Upper lobe of left lung (tissue), 6 donors: ENCODE measurements at regions not wholly inside any gene's neighbourhood (a gene's known extent, or its start where the extent isn't known, plus 50 kb on each side); places are given as distances from the start of the nearest gene placed in this dataset.

Experiments
- ATAC-seq, 2 donors: fragments of 200-7000 bp; cut with Tn5 transposase; one replicate each; pipeline ENCODE4 v1.9.1; 2022; ENCODE audit warnings: mild to moderate bottlenecking in 2 of 2, moderate library complexity in 2 of 2; ENCODE audit not compliant: low FRiP score in 2 of 2
- DNase-seq, 2 donors: peaks; one replicate each; pipeline ENCODE4 v3.0.0-alpha.2; 2019 to 2020
- H3K27ac ChIP-seq, 4 donors: fragments of 200-600 bp; sonication (generic); one replicate each; pipeline ENCODE4 v1.5.1; 2016 to 2019
- H3K27me3 ChIP-seq, 4 donors: fragments of 200-600 bp; sonication (generic); one replicate each; pipeline ENCODE4 v1.5.1; 2017 to 2019
- H3K36me3 ChIP-seq, 4 donors: fragments of 200-600 bp; sonication (generic); one replicate each; pipeline ENCODE4 v1.5.1; 2016 to 2019
- H3K4me1 ChIP-seq, 4 donors: fragments of 200-600 bp; sonication (generic); one replicate each; pipeline ENCODE4 v1.5.1; 2018 to 2019
- H3K4me3 ChIP-seq, 4 donors: fragments of 200-600 bp; sonication (generic); one replicate each; pipeline ENCODE4 v1.5.1; 2017 to 2019; ENCODE audit warnings: mild to moderate bottlenecking in 2 of 4, moderate library complexity in 1 of 4
- H3K9me3 ChIP-seq, 4 donors: fragments of 200-600 bp; sonication (generic); one replicate each; pipeline ENCODE4 v1.5.1; 2018 to 2019
- EP300 ChIP-seq, 4 donors: sonication (generic); formaldehyde crosslinking; IDR thresholded peaks; one replicate each; pipeline ENCODE4 v1.5.1; 2017; ENCODE audit warnings: antibody characterized with exemption in 4 of 4, control low read depth in 2 of 4
- POLR2A ChIP-seq, 4 donors: fragments of 450-650 bp; IDR thresholded peaks; one replicate each; pipeline ENCODE4 v1.5.1; 2016 to 2017; ENCODE audit warnings: antibody characterized with exemption in 4 of 4, mild to moderate bottlenecking in 2 of 4
- POLR2AphosphoS5 ChIP-seq, 2 donors: sonication (generic); formaldehyde crosslinking; IDR thresholded peaks; one replicate each; pipeline ENCODE4 v1.5.1; 2017; ENCODE audit warnings: antibody characterized with exemption in 2 of 2
- WGBS, 2 donors: methylation state at CpG; one replicate each; pipeline ENCODE4 v1.1.5; 2017 to 2018; 5-methylcytosine and 5-hydroxymethylcytosine counted together
- TF ChIP-seq, protein P1 (sequence below), 6 experiments: fragments of 450-650 bp in 4 of 6; fragments of 200-600 bp in 2 of 6; sonication (generic) in 2 of 6; IDR thresholded peaks; one replicate each; pipeline ENCODE4 v1.5.1; 2016 to 2019; ENCODE audit warnings: antibody characterized with exemption in 6 of 6
- donor health status: DM: no; HTN: no; CAD: no; lungs with moderate emphysema.
- donor health status: DM: no; HTN: yes; CAD: no; lungs with severe emphysema.

DNA sequence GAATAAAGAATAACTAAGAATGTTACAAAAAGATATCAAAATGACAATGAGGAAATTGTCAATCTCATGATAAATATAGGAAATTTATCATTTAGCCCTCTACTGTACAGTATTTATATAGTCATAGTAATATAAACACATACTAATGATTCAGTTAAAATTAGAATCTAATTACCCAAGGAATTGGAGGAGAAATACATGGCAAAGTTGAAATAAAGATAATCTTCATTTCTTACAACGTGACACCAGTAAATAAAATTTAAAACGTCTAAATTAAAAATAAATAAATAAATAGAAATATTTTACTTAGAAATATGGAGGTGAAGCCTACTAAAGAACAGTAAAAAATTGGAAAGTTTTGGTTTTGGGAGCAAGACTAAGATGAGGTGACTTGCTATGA, 2163.1 kb upstream of the PCDH20 start:
- Histone ChIP-seq H3K4me3 (no peak overlapping the region), H3K27me3 (no peaks in the 10 kb centered on the region), H3K27ac (no peak overlapping the region), H3K4me1 (no peaks in the 10 kb centered on the region), H3K9me3 (peaks cover 0 to 14% (median 0%) of the 10 kb centered on the region in 4 donors), H3K36me3 (no peaks in the 10 kb centered on the region)
- TF ChIP-seq, protein P1, sequence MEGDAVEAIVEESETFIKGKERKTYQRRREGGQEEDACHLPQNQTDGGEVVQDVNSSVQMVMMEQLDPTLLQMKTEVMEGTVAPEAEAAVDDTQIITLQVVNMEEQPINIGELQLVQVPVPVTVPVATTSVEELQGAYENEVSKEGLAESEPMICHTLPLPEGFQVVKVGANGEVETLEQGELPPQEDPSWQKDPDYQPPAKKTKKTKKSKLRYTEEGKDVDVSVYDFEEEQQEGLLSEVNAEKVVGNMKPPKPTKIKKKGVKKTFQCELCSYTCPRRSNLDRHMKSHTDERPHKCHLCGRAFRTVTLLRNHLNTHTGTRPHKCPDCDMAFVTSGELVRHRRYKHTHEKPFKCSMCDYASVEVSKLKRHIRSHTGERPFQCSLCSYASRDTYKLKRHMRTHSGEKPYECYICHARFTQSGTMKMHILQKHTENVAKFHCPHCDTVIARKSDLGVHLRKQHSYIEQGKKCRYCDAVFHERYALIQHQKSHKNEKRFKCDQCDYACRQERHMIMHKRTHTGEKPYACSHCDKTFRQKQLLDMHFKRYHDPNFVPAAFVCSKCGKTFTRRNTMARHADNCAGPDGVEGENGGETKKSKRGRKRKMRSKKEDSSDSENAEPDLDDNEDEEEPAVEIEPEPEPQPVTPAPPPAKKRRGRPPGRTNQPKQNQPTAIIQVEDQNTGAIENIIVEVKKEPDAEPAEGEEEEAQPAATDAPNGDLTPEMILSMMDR (IDR thresholded peaks at IDR 0.05), result no peak
- TF ChIP-seq POLR2AphosphoS5 (IDR thresholded peaks at IDR 0.05) (no peak), EP300 (IDR thresholded peaks at IDR 0.05) (no peak), POLR2A (IDR thresholded peaks at IDR 0.05) (no peak)
- 73 to 75% methylated on average over 2 of the region's 2 CpGs for WGBS, 2 donors
- ATAC-seq, result no peak
- DNase-seq, result no peak

DNA sequence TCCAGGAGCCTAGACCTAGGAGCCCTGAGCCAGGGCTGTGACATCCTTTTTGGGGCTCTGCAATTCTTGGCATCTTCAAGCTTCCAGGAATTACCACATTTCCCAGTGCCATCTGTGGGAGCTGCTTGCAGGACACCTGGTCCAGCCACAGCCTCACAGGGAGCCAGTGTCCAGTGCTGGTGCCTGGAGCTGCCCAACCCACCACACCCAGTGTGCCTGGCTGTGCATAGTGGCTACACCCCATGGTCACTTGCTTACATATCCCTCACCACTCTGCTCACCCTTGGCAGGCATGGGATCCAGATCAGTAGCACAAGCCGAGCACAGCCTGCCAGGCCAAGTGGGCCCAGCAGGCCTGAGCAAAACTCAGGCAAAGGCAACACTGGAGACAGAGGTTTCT, 2151.4 kb upstream of the PCDH20 start:
- DNase-seq, result peak in 1 of 2 donors; percentile 32
- H3K27me3 ChIP-seq, result no peaks in the 10 kb centered on the region

DNA sequence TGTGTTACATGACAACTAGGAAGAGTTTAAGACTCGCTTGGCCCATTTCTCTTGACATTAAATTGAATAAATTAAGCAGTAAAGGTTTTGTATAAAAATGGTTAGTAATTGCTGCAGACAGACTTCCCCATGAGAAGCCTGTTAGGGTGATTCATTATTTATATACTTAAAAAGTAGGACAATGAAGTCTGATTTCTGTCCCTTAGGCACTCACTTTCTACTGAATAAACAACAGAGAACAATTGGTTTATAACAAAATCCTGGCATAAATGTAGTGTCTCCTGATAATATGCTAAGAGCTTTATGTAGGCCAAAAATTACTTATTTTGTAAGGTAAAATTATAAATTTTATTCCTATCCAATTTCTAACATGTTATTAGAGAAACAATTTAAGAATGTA, 2138.5 kb upstream of the PCDH20 start:
- 78 to 80% methylated on average over 1 of the region's 1 CpG for WGBS, 2 donors
- no peaks in the 10 kb centered on the region for H3K36me3 ChIP-seq
- no peak for ATAC-seq
- no peaks in the 10 kb centered on the region for H3K27me3 ChIP-seq
- no peak overlapping the region for H3K4me3 ChIP-seq
- no peaks in the 10 kb centered on the region for H3K4me1 ChIP-seq
- no peaks in the 10 kb centered on the region for H3K9me3 ChIP-seq
- no peak for DNase-seq
- TF ChIP-seq POLR2AphosphoS5 (IDR thresholded peaks at IDR 0.05) (no peak), POLR2A (IDR thresholded peaks at IDR 0.05) (no peak)
- H3K27ac ChIP-seq, result no peak overlapping the region

More for the DNA sequence above, 2151.4 kb upstream of the PCDH20 start:
- TF ChIP-seq POLR2AphosphoS5 (IDR thresholded peaks at IDR 0.05) (no peak), EP300 (IDR thresholded peaks at IDR 0.05) (no peak), POLR2A (IDR thresholded peaks at IDR 0.05) (no peak)
- TF ChIP-seq, protein P1 (IDR thresholded peaks at IDR 0.05), result no peak
- Histone ChIP-seq H3K4me3 (no peak overlapping the region), H3K27ac (no peak overlapping the region), H3K4me1 (no peaks in the 10 kb centered on the region), H3K36me3 (no peaks in the 10 kb centered on the region), H3K9me3 (peaks cover 0 to 6% (median 0%) of the 10 kb centered on the region in 4 donors)
- ATAC-seq, result no peak
- WGBS, 2 donors, result 88% methylated on average over 1 of the region's 1 CpG; no CpG with 5 or more reads in 1 of the 2 donors

DNA sequence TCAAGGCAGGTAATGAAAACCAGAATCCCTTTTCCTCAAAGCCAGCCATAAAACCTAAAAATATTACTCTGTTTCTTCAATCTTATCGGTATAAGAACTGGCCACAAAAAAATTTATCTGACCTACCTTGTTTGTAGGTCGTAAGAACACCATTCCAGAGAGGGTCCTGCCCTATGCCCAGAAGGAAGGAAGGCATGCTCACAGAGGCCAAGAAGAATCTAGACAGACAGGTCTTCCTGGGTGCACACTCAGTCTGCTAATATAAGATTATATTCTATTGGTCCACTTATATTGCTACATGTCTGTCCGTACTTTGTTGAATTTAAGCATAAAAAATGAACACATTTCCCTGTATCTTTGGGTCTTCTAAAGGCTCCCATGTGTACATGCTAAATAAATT, 2136.1 kb upstream of the PCDH20 start:
- no peak overlapping the region for H3K27ac ChIP-seq
- H3K36me3 ChIP-seq, result no peaks in the 10 kb centered on the region
- H3K27me3 ChIP-seq, result no peaks in the 10 kb centered on the region
- H3K9me3 ChIP-seq, result no peaks in the 10 kb centered on the region
- TF ChIP-seq POLR2AphosphoS5 (IDR thresholded peaks at IDR 0.05) (no peak), EP300 (IDR thresholded peaks at IDR 0.05) (no peak), POLR2A (IDR thresholded peaks at IDR 0.05) (no peak)
- TF ChIP-seq, protein P1 (IDR thresholded peaks at IDR 0.05), result no peak
- no peak overlapping the region for H3K4me3 ChIP-seq
- WGBS, 2 donors, result 78 to 81% methylated on average over 3 of the region's 3 CpGs
- DNase-seq (no peak), ATAC-seq (no peak)
- no peaks in the 10 kb centered on the region for H3K4me1 ChIP-seq

DNA sequence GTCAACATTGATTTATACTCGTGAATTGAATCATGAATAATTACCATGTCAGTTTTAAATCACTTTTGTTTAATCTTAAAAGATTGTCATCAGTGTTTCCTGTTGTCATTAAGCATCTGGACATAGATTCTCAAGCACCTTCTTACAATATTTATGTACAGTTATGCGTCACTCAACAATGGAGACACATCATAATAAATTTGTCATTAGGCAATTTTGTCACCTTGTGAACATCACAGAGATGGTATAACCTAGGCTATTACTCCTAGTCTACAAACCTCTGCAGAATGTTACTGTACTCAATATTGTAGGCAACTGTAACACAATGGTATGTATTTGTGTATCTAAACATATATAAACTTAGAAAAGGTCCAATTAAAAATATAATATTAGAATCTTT, 2130.9 kb upstream of the PCDH20 start:
- H3K27me3 ChIP-seq, result no peaks in the 10 kb centered on the region
- H3K4me1 ChIP-seq, result no peaks in the 10 kb centered on the region
- 42 to 62% methylated on average over 2 of the region's 2 CpGs for WGBS, 2 donors
- ATAC-seq (no peak), DNase-seq (no peak)
- no peaks in the 10 kb centered on the region for H3K36me3 ChIP-seq
- H3K27ac ChIP-seq, result no peak overlapping the region
- no peak overlapping the region for H3K4me3 ChIP-seq
- TF ChIP-seq POLR2A (IDR thresholded peaks at IDR 0.05) (no peak), EP300 (IDR thresholded peaks at IDR 0.05) (no peak), POLR2AphosphoS5 (IDR thresholded peaks at IDR 0.05) (no peak)
- TF ChIP-seq, protein P1 (IDR thresholded peaks at IDR 0.05), result no peak
- no peaks in the 10 kb centered on the region for H3K9me3 ChIP-seq
